Testis (tissue), 2 donors: ENCODE measurements at regions not wholly inside any gene's neighbourhood (a gene's known extent, or its start where the extent isn't known, plus 50 kb on each side); places are given as distances from the start of the nearest gene placed in this dataset.

Source experiments
- POLR2A ChIP-seq: fragments of 450-650 bp; IDR thresholded peaks from one replicate; pipeline ENCODE4 v1.6.1; 2017; ENCODE audit warnings: antibody characterized with exemption, mild to moderate bottlenecking, moderate library complexity
- TF ChIP-seq, protein P1 (sequence below), 3 experiments: fragments of 450-650 bp in 2 of 3; fragments of 200-600 bp in 1 of 3; sonication (generic) in 1 of 3; IDR thresholded peaks; one replicate each; pipeline ENCODE4 v1.5.1; 2016 to 2019; ENCODE audit warnings: antibody characterized with exemption in 3 of 3, mild to moderate bottlenecking in 2 of 3, moderate library complexity in 1 of 3

DNA sequence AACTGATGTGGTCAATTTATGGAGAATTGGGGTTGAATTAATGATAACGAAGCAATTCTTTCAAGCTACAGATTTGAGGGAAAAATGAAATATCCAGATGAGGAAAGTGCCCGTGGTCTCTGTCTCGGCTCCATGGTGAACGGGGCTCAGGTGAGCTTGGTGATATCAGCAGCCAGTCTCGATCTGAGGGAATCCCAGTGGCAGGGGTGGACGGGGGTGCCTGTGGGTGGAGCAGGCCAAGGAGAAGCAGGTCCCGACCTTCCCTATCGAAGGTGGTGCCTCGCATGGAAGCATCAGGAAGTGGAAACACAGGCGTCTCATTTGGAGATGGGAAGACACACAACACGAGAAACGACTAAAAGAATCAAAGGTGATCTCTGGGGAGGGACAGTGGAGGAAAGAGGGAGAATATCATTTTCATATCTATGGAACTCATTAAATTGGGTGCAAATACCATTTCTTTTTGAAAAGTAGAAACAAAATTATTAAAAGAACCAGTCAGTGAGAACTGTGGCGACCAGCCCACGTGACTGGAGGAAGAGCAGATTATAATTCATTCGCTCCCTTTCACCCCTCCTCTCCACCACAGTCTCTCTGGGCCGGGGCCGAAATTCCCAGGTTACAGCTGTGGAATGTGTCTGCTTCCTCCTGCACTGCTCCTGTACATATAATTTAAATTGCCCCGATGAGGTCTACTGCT is 354.3 kb upstream of the SFSWAP start:
- TF ChIP-seq, protein P1, sequence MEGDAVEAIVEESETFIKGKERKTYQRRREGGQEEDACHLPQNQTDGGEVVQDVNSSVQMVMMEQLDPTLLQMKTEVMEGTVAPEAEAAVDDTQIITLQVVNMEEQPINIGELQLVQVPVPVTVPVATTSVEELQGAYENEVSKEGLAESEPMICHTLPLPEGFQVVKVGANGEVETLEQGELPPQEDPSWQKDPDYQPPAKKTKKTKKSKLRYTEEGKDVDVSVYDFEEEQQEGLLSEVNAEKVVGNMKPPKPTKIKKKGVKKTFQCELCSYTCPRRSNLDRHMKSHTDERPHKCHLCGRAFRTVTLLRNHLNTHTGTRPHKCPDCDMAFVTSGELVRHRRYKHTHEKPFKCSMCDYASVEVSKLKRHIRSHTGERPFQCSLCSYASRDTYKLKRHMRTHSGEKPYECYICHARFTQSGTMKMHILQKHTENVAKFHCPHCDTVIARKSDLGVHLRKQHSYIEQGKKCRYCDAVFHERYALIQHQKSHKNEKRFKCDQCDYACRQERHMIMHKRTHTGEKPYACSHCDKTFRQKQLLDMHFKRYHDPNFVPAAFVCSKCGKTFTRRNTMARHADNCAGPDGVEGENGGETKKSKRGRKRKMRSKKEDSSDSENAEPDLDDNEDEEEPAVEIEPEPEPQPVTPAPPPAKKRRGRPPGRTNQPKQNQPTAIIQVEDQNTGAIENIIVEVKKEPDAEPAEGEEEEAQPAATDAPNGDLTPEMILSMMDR (IDR thresholded peaks at IDR 0.05), result no peak
- no peak for TF ChIP-seq POLR2A
